Spleen (tissue), 11 donors: ENCODE measurements at regions not wholly inside any gene's neighbourhood (a gene's known extent, or its start where the extent isn't known, plus 50 kb on each side); places are given as distances from the start of the nearest gene placed in this dataset.

Source experiments
- DNase-seq: peaks from one replicate; pipeline ENCODE4 v3.0.0-alpha.2; 2020
- H3K27ac ChIP-seq, 8 donors: fragments of 200-600 bp; sonication (generic) in 7 of 8; 1 replicate in 4 of 8; 2 replicates in 4 of 8; pipeline versions ENCODE4 v1.5.0 to v1.8.0; 2016 to 2021; ENCODE audit warnings: inconsistent platforms in 4 of 8, mild to moderate bottlenecking in 4 of 8, moderate library complexity in 1 of 8
- H3K27me3 ChIP-seq, 7 donors: fragments of 200-600 bp; sonication (generic) in 6 of 7; replicated peaks in 1 of 7; 1 replicate in 4 of 7; 2 replicates in 3 of 7; pipeline versions ENCODE4 v1.5.0 to v1.8.0; 2016 to 2021; ENCODE audit warnings: inconsistent platforms in 3 of 7, mild to moderate bottlenecking in 1 of 7
- H3K36me3 ChIP-seq, 6 donors: fragments of 200-600 bp; sonication (generic) in 5 of 6; 1 replicate in 4 of 6; 2 replicates in 2 of 6; pipeline versions ENCODE4 v1.5.0 to v1.8.0; 2016 to 2021; ENCODE audit warnings: inconsistent platforms in 2 of 6
- H3K4me1 ChIP-seq, 6 donors: fragments of 200-600 bp; sonication (generic) in 5 of 6; 1 replicate in 3 of 6; 2 replicates in 3 of 6; pipeline versions ENCODE4 v1.5.0 to v1.8.0; 2016 to 2021; ENCODE audit warnings: inconsistent platforms in 3 of 6
- H3K4me3 ChIP-seq, 8 donors: fragments of 200-600 bp; sonication (generic) in 7 of 8; 1 replicate in 4 of 8; 2 replicates in 4 of 8; pipeline versions ENCODE4 v1.5.0 to v1.8.0; 2016 to 2021; ENCODE audit warnings: inconsistent platforms in 4 of 8, mild to moderate bottlenecking in 4 of 8, moderate library complexity in 2 of 8
- H3K9me3 ChIP-seq, 8 donors: fragments of 200-600 bp; sonication (generic) in 7 of 8; 1 replicate in 4 of 8; 2 replicates in 4 of 8; pipeline versions ENCODE4 v1.5.0 to v1.8.0; 2016 to 2021; ENCODE audit warnings: inconsistent platforms in 4 of 8
- CTCF ChIP-seq, 11 experiments: fragments of 200-600 bp in 7 of 11; fragments of 450-650 bp in 4 of 11; sonication (generic) in 4 of 11; IDR thresholded peaks in 8 of 11; conservative IDR thresholded peaks in 3 of 11; 1 replicate in 7 of 11; 2 replicates in 4 of 11; pipeline versions ENCODE4 v1.4.0 to v1.8.0; 2016 to 2021; ENCODE audit warnings: antibody characterized with exemption in 11 of 11, inconsistent platforms in 4 of 11, mild to moderate bottlenecking in 1 of 11
- POLR2A ChIP-seq, 3 donors: fragments of 450-650 bp; IDR thresholded peaks; one replicate each; pipeline ENCODE4 v1.5.1; 2017; ENCODE audit warnings: antibody characterized with exemption in 3 of 3, mild to moderate bottlenecking in 1 of 3
- POLR2AphosphoS5 ChIP-seq, 3 donors: sonication (generic); formaldehyde crosslinking; IDR thresholded peaks; one replicate each; pipeline ENCODE4 v1.5.1; 2017; ENCODE audit warnings: antibody characterized with exemption in 3 of 3
- WGBS, 5 donors: extraction: QIAGEN DNeasy Blood & Tissue Kit in 3 of 5; methylation state at CpG; one replicate each; pipeline versions ENCODE4 v1.1.5 to v1.1.7; 2013 to 2018; 5-methylcytosine and 5-hydroxymethylcytosine counted together
- intact Hi-C: fragments of 100-400 bp; cut with DNase I; formaldehyde crosslinking; loops from one replicate; pipeline ENCODE4 v1.15.0; 2023; ENCODE audit warnings: low total_unique reads
- donor health status: healthy with polysubstance abuse.
- donor health status: DM: no; HTN: no; CAD: no; lungs with moderate emphysema.
- donor health status: DM: no; HTN: no; CAD: no.
- donor health status: Bipolar disorder and iron deficiency.
- donor health status: healthy.
- donor health status: DM: no; HTN: no; CAD: no.
- donor health status: DM: yes; HTN: yes; CAD: no.

DNA sequence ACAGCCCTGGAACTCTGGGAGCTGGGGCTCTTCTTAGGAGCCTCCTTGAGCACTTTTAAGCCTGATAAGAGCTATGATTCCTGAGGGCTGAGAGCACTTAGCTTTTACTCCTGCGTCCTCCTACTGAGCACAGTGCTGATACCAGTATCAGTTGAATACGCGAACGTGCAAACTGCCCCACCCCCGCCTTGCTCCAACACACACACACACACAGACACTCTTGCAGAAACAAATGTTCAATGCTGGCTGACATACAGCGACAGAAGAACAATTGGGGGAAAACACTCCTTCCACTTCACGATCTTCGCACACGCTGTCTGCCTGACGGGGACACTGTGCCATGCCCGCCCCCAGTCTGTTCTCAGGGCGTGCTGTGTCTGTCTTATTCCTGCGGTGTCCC, 57.2 kb upstream of the DLK1 start:
- Histone ChIP-seq H3K4me3 (no peak overlapping the region), H3K27ac (peak overlapping the region in 2 of 8 donors; percentile 4 to 33), H3K9me3 (no peaks in the 10 kb centered on the region), H3K27me3 (peaks cover 0 to 66% (median 0%) of the 10 kb centered on the region in 7 donors), H3K4me1 (peaks cover 4 to 74% (median 33%) of the 10 kb centered on the region in 6 donors), H3K36me3 (no peaks in the 10 kb centered on the region)
- intact Hi-C loops = loop anchor here (10.0 kb wide), 1 partner anchor 175 kb away; no protein-coding TSS in a partner anchor
- WGBS, 5 donors = 57 to 62% (median 61%) methylated on average over 13 of the region's 13 CpGs
- TF ChIP-seq CTCF (IDR thresholded peaks at IDR 0.05 in 8 of 11, conservative IDR thresholded peaks at IDR 0.05 in 3 of 11) = no peak
- no peak for TF ChIP-seq POLR2A (IDR thresholded peaks at IDR 0.05)
- no peak for DNase-seq

GRCh38 chr14:100670017-100670752, 56.5 kb upstream of the DLK1 start:
- H3K27me3 ChIP-seq = peaks cover 0 to 74% (median 0%) of the 10 kb centered on the region in 7 donors
- DNase-seq = no peak
- no peaks in the 10 kb centered on the region for H3K9me3 ChIP-seq
- intact Hi-C loops = no loop called here
- no peaks in the 10 kb centered on the region for H3K36me3 ChIP-seq
- H3K4me3 ChIP-seq = no peak overlapping the region
- H3K27ac ChIP-seq = peak overlapping the region in 2 of 8 donors; percentile 7 to 24
- no peak for TF ChIP-seq POLR2AphosphoS5 (IDR thresholded peaks at IDR 0.05)
- TF ChIP-seq CTCF (IDR thresholded peaks at IDR 0.05 in 8 of 11, conservative IDR thresholded peaks at IDR 0.05 in 3 of 11) = no peak
- TF ChIP-seq POLR2A (IDR thresholded peaks at IDR 0.05) = no peak
- WGBS, 5 donors = 40 to 53% (median 44%) methylated on average over 9 to 11 of the region's 11 CpGs
- peaks cover 0 to 66% (median 29%) of the 10 kb centered on the region in 6 donors for H3K4me1 ChIP-seq

DNA sequence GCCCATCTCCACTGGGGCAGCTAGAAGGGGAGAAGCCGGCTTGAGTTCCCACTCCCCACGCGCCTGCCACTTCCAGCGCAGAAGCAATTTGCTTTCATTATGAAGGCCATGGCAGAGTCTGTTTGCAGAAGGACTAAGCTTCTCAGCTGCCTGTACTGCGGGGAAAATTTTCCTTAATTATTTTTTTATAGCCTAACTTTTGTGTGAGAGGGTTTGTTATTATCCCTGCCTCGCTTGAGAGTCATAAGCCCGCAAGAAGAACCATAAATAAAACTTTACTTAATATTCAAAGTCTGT, 56.0 kb upstream of the DLK1 start:
- intact Hi-C loops = no loop called here
- Histone ChIP-seq H3K4me1 (peaks cover 0 to 61% (median 24%) of the 10 kb centered on the region in 6 donors), H3K9me3 (no peaks in the 10 kb centered on the region), H3K36me3 (no peaks in the 10 kb centered on the region), H3K27ac (peak overlapping the region in 1 of 8 donors; percentile 7), H3K4me3 (no peak overlapping the region), H3K27me3 (peaks cover 0 to 75% (median 0%) of the 10 kb centered on the region in 7 donors)
- WGBS, 5 donors = 45 to 73% (median 58%) methylated on average over 7 of the region's 7 CpGs
- TF ChIP-seq POLR2A (IDR thresholded peaks at IDR 0.05) (no peak), CTCF (IDR thresholded peaks at IDR 0.05 in 8 of 11, conservative IDR thresholded peaks at IDR 0.05 in 3 of 11) (no peak), POLR2AphosphoS5 (IDR thresholded peaks at IDR 0.05) (no peak)
- DNase-seq = no peak

DNA sequence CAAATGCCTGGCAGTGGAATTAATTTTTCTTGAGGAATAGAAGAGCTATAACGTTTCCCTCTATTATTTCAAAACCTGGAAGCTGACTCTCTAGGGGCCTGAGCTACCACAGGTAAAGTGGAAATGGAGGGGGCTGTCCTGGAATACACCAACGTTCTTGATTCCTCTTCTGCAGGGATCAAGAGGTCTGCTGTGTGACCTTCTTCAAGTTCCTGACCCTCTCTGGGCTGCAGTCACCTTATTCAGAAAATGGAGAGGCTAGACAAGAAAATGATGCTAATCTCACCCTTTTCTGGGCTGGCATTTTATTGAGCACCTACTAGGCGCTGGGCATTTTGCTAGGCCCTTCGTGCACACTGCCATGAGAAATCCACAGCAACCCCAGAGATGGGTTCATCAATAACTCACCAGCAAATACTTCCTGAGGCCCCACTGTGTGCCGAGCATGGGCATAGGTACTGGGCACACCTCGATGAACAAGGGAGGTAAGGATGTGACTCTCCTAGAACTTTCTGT, 55.2 kb upstream of the DLK1 start:
- Histone ChIP-seq H3K27me3 (peaks cover 0 to 80% (median 0%) of the 10 kb centered on the region in 7 donors), H3K4me1 (peaks cover 0 to 61% (median 23%) of the 10 kb centered on the region in 6 donors), H3K9me3 (no peaks in the 10 kb centered on the region), H3K27ac (no peak overlapping the region), H3K4me3 (no peak overlapping the region), H3K36me3 (no peaks in the 10 kb centered on the region)
- intact Hi-C loops = no loop called here
- no peak for DNase-seq
- TF ChIP-seq POLR2AphosphoS5 (IDR thresholded peaks at IDR 0.05) (no peak), POLR2A (IDR thresholded peaks at IDR 0.05) (no peak), CTCF (IDR thresholded peaks at IDR 0.05 in 8 of 11, conservative IDR thresholded peaks at IDR 0.05 in 3 of 11) (no peak)
- WGBS, 5 donors = 75 to 94% (median 76%) methylated on average over 6 of the region's 6 CpGs
